Daoy (cell line): ENCODE measurements at regions not wholly inside any gene's neighbourhood (a gene's known extent, or its start where the extent isn't known, plus 50 kb on each side); places are given as distances from the start of the nearest gene placed in this dataset.
"Not testable (repeated sequence)": the region's sequence is repeated elsewhere in the genome, so short reads cannot be mapped to it uniquely, and the experiment has no call there.

Source experiments
- DNase-seq: peaks from one replicate; pipeline ENCODE4 v3.0.0-alpha.2; 2015; ENCODE audit warnings: low read depth

DNA sequence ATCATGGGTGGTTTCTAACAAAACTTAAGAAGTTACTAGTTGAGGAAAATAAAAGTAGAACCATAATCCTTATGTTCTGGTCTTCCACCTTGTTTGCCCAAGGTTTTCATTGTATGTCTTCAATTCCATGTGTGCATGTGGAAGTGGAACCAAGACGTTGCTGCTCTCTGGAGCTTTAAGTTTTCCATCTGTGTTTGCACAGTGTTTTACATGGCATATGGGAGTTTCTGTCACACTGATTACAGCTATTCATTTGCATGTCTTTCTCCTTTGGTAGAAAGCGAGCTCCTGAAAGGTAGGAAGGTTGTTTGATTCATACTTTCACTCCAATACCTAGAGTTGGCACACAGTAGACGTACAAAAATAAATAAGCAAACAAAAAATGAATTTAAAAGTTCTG, 112.6 kb upstream of the LUZP2 start:
- DNase-seq, result no peak

DNA sequence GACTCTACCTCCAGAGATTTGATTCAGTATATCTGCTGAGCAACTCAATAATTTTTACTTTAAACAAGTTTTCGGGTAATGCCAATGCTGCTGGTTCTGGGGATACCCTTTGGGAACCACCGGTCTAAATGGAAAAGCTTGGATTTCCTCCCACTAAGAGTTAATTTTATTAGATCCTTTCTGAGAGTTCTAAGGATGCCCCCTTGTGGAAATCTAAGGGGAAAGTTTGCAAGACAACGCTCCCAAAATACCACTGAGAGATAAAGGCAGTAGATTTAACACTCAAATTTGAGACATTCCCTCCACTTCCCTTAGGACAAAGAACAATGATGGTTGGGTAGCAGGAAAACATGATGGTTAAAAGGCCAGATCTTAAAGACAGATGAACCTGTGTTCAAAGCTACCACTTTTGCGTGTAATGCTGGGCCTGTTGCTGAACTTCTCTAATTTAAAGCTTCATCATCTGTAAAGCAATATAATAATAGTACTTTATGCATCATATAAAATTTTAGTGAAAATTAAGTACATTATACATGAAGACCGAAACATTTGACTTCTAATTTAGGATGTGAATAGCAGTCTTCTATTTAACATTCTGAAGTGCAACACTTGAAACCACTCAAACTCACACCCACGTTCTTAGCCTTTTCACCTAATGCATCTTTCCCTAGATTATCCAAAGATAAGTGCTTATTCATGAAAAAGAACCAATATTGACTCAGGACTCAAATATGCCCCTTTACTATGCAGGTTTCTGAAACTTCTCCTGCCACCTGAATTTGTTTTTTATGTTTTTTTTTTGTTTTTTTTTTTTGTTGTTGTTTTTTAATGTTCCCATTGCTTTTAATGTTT, 110.1 kb upstream of the LUZP2 start:
- DNase-seq, result no peak

DNA sequence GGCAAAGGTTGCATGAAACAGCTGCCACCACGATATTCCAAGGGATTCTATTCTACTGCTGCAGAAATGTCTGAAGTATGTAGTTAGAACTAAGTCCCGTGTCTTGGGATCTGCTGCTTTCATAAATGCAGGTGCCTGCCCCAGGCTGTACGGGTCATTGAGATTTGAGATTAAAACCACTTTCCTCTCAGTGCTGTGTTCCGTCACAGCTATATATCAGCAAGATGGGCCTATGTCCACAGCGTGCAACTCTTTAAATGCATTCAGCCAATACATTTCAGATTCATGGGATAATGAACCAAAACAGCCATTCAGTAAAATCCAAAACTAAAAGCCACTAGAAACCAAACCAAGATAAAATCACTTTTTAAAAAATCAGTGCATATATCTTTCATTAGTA, 107.3 kb upstream of the LUZP2 start:
- no peak for DNase-seq

DNA sequence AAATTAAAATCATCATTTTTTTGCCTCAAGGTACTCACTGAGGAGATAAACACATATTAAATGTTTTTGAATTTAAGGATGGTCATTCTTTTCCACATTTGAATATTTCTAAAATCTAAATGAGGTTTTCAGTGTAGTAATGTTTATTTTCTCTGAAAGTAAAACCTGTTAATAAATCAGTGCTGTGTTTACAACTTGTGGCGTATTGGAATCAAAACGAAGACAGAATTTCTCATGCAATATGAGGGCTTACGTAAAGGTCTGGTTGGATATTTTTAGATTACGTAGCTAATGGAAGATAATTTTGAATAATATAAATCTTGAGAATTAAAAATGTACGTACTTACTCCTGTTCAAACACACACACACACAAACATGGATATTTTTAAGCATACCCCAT, 106.8 kb upstream of the LUZP2 start:
- no peak for DNase-seq

DNA sequence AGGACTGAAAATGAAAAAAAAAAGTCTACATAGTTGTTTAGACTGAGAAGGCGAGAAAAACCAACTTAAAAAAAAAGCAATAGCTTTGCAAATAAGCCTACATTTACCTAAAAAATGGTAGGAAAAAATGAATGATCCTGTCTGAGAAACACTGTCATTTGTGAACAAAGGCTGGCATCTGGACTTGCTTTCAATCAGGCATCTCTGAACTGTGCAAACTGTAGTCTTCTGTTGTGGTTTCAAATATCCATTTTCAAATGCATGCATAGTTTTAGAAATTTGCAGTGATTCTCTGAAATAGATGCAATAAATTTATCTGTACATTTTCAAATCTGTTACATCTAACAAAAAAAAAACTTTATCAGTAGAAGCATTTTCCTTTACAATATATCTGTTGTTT, 106.1 kb upstream of the LUZP2 start:
- no peak for DNase-seq

DNA sequence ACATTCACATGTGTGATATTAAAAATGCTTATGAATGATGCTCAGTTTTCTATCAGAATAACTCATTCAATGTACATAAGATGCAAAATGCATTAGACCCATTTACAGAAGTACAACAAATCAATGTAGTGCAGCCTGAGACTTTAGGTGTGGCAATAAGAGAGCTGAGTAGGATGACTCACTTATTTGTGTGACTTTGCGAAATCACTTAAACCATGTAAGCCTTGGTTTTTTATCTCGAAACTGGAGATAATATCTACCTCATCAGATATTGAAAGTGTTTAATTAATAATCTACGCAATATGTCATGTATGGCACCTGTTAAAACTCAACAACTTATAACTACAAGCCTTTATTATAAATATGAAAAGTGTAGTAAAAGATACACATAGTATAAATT, 105.7 kb upstream of the LUZP2 start:
- no peak for DNase-seq

DNA sequence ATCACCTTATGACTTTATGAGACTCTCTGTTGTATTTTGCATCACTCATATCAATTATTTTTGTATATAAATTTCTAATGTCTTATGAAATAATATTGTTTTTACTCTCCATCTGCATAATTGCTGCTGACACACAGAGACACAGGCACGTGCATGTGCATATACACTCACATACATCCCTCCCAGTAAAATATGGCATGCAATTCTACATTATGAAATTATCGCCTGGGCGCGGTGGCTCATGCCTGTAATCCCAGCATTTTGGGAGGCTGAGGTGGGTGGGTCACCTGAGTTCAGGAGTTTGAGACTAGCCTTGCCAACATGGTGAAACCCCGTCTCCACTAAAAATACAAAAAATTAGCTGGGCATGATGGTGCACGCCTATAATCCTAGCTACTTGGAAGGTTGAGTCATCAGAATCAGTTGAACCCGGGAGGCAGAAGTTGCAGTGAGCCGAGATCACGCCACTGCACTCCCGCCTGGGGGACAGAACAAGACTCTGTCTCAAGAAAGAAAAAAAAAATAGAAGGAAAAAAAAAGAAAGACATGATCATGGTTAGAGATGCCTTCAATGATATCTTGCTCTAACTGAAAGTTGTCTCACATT, 96.7 kb upstream of the LUZP2 start:
- no peak for DNase-seq

DNA sequence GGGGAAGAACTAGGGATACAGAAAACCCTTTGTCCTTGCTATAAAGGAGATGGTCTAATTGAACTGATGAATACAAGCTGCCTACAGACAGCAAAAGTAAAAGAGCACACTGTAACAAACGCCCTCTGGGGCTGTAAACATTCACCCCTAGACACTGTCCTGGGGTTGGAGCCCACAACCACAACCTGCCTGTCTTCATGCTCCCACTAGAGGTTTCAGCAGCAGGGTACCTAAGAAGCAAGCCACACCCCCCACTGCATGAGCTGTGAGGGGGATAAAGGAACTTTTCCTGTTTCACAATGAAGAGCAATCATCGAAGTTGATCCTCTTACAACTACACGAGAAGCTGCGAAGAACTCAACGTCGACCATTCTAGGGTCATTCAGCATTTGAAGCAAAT, 90.5 kb upstream of the LUZP2 start:
- no peak for DNase-seq

DNA sequence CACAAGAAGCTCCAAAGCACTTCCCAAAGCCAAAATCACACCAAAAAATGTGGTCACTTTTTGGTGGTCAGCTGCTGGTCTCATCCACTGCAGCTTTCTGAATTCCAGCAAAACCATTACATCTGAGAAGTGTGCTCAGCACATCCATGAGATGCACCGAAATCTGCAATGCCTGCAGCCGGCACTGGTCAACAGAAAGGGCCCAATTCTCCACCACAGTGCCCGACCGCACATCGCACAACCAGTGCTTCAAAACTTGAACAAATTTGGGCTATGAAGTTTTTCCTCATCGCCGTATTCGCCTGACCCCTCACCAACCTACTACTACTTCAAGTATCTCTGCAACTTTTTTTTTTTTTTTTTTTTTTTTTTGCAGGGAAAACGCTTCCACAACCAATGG, 89.9 kb upstream of the LUZP2 start:
- no peak for DNase-seq

DNA sequence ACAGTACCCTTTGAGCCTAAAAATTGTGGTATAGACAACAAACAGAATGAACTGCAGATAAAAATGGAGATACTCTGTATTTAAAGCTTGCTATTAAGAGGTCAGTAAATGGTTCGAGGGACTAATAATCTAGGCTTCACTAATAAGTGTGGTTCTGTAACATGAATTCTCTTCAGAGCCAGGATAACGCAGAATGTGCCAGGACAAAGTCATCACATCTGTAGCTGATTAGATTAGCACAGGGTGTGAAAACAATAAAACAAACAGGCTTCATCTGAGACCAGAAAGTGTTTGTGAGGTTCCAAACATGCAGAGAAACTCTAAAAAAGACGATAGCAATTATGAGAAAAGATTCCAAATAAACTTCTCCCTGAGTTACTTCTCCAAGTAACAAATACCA, 89.1 kb upstream of the LUZP2 start:
- no peak for DNase-seq

DNA sequence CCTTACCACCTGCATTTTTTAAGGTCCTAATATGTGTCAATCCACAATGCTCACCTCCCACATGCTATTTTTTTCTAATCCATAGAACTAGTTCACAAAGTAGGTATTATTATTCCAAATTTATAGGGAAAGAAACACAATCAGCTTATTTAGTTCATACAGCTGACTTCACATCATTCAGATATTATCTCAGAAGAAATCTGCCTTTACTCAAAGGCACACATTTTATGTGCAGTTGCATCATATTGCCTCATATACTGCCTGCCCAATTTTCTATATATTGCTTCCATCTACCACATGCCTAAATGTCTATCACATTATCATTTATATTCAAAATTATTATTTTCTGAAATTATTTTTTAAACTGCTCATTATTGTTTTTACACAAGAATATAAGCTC, 88.7 kb upstream of the LUZP2 start:
- no peak for DNase-seq

DNA sequence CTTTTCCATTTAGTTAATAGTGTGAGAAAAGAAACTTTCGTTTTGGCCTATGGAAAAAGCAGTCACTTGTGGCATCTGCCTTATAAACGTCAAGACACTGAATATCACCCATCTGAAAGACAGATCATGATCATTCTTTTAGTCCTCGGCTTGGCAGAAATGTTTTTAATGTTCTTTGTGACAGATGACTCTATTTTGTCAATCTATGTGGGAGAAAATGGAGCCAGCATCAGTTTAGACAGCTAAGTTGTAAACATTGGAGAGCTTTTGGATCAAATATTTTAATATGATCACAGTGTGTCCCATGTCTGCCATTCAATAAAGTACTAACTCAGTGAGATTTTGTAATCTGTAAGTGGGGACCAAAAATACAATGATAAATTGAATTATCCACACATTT, 85.1 kb upstream of the LUZP2 start:
- DNase-seq, result no peak

DNA sequence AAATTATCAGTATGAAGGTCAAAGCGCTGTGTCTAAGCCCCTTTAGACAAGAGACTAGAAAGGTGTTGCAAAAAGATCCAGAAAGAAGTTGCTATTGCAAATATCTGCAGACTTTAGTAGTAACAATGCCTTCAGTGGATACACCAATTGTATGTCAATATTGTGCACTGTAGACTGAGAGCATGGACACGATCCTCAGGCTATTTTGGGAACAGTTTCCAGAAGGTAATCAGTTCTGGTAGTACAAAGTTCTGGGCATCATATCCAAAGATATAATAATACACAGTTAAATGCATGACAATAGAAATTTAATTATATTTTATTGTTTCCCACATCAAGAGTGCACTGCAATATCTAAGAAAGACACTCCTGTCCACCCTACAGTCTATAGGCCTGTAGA, 84.1 kb upstream of the LUZP2 start:
- no peak for DNase-seq

DNA sequence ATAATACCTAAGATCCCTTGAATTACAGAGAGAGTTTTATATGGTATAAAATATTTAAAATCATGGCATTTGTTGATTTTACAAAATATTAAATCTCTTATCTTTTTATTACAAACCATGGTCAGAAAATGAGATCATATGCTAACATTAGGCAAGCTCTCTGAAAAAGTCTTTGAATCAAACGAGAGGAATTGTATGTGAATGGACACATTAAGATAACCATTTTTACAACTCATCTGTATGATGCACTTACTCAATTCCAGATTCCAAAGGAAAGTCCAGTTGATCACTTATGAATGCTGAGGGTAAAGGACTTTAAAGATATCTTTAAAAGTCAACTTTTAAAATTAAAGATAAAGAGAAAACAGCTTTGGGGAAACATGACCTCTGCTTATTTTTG, 83.5 kb upstream of the LUZP2 start:
- no peak for DNase-seq

DNA sequence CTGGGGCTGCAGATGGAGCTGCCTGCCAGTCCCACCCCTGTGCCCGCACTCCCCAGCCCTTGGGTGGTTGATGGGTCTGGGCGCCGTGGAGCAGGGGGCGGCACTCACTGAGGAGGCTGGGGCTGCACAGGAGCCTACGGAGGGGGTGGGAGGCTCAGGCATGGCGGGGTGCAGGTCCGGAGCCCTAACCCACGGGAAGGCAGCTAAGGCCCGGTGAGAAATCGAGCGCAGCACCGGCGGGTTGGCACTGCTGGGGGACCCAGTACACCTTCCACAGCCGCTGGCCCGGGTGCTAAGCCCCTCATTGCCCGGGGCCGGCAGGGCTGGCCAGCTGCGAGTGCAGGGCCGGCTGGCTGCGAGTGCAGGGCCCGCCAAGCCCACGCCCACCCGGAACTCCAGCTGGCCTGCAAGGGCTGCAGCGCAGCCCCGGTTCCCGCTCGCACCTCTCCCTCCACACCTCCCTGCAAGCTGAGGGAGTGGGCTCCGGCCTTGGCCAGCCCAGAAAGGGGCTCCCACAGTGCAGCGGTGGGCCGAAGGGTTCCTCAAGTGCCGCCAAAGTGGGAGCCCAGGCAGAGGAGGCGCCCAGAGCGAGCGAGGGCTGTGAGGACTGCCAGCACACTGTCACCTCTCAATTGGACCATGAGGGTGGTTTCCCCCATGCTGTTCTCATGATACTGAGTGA, 80.8 kb upstream of the LUZP2 start:
- not testable (repeated sequence) for DNase-seq

DNA sequence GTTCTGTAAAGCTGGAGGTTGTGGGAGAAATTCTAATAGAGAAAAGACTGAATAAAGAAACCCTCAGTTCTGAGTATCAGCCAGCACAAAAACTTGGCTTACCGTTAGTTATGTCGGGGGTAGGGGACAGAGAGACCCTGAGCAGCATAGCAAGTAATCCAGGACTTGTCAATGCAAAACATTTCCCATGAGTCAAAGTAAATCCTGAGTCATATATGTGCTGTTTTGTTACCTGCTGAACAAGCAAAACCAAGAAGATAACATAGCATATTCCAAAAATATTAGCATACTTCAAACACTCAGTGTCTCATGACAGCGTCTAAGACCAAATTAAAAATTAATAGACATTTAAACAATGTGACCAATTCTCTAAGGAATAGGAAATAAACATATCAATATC, 75.1 kb upstream of the LUZP2 start:
- no peak for DNase-seq

DNA sequence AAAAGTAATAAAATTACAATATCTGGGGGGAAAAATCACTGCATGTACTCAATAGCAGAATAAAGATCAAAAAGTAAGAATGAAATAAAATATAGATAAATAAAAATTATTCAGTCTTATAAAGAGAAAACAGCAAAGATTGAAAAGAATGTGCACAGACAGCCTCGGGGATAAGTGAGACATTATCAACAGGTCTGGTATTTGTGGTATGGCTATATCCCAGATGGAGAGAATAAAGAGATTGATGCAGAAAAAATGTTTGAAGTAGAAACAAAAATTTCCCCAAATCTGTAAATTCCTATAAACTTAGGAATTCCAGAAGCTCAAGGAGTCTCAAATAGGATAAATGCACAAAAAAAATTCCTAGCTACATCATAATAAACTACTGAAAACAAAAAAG, 74.5 kb upstream of the LUZP2 start:
- DNase-seq, result no peak

DNA sequence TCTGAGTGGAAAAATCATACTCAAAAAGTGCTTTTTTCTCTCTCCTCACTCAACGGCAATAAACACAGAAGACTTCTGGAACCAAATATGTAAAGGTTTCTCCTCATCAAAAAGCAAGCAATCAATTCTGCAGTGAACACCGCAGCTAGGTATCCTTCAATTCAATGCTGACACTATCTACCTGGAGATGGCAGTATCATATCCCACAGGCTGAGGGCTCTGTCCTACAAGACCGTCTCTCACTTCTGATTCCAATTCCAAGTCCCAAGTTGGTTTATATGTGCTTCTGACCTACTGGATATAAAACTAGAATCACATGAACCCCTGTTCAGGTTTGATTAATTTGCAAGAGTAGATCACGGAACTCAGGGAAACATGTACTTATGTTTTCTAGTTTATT, 59.7 kb upstream of the LUZP2 start:
- DNase-seq, result no peak
